HCT116 (cell line): ENCODE measurements at regions not wholly inside any gene's neighbourhood (a gene's known extent, or its start where the extent isn't known, plus 50 kb on each side); places are given as distances from the start of the nearest gene placed in this dataset.

Source experiments
- ATAC-seq: fragments of 200-7000 bp; cut with Tn5 transposase; 2 replicates; pipeline ENCODE4 v1.9.1; 2020; ENCODE audit warnings: mild to moderate bottlenecking, moderate library complexity
- BruUV-seq: library from RNA; stranded (reverse); fragments of 400-500 nt; replicated peaks from 2 replicates; lab custom pipeline; 2021; lab: Mats Ljungman, UMichigan
- CTCF ChIA-PET: fragments of 300-600 bp; sonication (Branson Sonifier 250); formaldehyde crosslinking; loops from one replicate; lab custom pipeline; 2021; ENCODE audit warnings: antibody characterized with exemption; lab: Charles Lee
- POLR2A ChIA-PET: fragments of 300-600, 350-600 bp; sonication (Branson Sonifier 250); formaldehyde crosslinking; loops from one replicate; lab custom pipeline; 2021; ENCODE audit warnings: antibody characterized with exemption; lab: Charles Lee
- RAD21 ChIA-PET, 2 experiments: fragments of 300-600 bp; sonication (Branson Sonifier 250); formaldehyde crosslinking; loops; one replicate each; lab custom pipeline; 2023; ENCODE audit warnings: low total read pairs in 2 of 2; ENCODE audit not compliant: uncharacterized antibody in 2 of 2, unreplicated experiment in 2 of 2, low non-redundant PET in 1 of 2; lab: Charles Lee
- DNase-seq: peaks from one replicate; pipeline ENCODE4 v3.0.0-alpha.2; 2010; ENCODE audit warnings: low read depth, low spot score
- H2AFZ ChIP-seq: fragments of 200-600 bp; shearing (Covaris generic), sonication (generic); 2 replicates; pipeline ENCODE4 v1.6.1; 2017; ENCODE audit warnings: low read depth, mixed run types, mixed read lengths, antibody characterized with exemption, low read length; ENCODE audit not compliant: poor library complexity, severe bottlenecking
- H3K27ac ChIP-seq: 2 replicates; pipeline ENCODE4 v1.5.1; 2012; ENCODE audit warnings: low read depth, low read length
- H3K27me3 ChIP-seq: fragments of 200-600 bp; sonication (generic); 2 replicates; pipeline ENCODE4 v1.6.1; 2016; ENCODE audit warnings: mixed run types, low read length, mixed read lengths; ENCODE audit not compliant: insufficient read depth
- H3K36me3 ChIP-seq, 2 experiments: fragments of 200-500 bp in 1 of 2; fragments of 200-600 bp in 1 of 2; sonication (Bioruptor generic) in 1 of 2; sonication (generic) in 1 of 2; 2 replicates each; pipeline versions ENCODE4 v1.5.1 to v1.6.1; 2014 to 2016; ENCODE audit warnings: low read length in 2 of 2, inconsistent platforms in 1 of 2, mixed read lengths in 1 of 2, mixed run types in 1 of 2; ENCODE audit not compliant: insufficient read depth in 2 of 2, control insufficient read depth in 1 of 2
- H3K4me1 ChIP-seq, 2 experiments: fragments of 200-600 bp in 1 of 2; sonication (generic) in 1 of 2; 2 replicates each; pipeline versions ENCODE4 v1.5.1 to v1.6.1; 2012 to 2017; ENCODE audit warnings: low read length in 2 of 2, inconsistent platforms in 1 of 2, mild to moderate bottlenecking in 1 of 2, mixed read lengths in 1 of 2, mixed run types in 1 of 2, moderate library complexity in 1 of 2; ENCODE audit not compliant: insufficient read depth in 2 of 2, control insufficient read depth in 1 of 2
- H3K4me2 ChIP-seq: fragments of 200-600 bp; sonication (generic); 2 replicates; pipeline ENCODE4 v1.6.1; 2017; ENCODE audit warnings: mixed run types, low read length, mixed read lengths
- H3K4me3 ChIP-seq, 2 experiments: fragments of 200-600 bp in 1 of 2; sonication (generic) in 1 of 2; replicated peaks in 1 of 2; 2 replicates each; pipeline ENCODE4 v1.5.1; 2011 to 2016; ENCODE audit warnings: low read length in 2 of 2, control low read depth in 1 of 2, low read depth in 1 of 2, mild to moderate bottlenecking in 1 of 2, mixed read lengths in 1 of 2, mixed run types in 1 of 2
- H3K79me2 ChIP-seq: fragments of 200-600 bp; sonication (generic); 2 replicates; pipeline ENCODE4 v1.6.1; 2017; ENCODE audit warnings: mild to moderate bottlenecking, mixed run types, low read length, moderate library complexity, mixed read lengths; ENCODE audit not compliant: insufficient read depth
- H3K9ac ChIP-seq: fragments of 200-600 bp; sonication (generic); 2 replicates; pipeline ENCODE4 v1.6.1; 2016; ENCODE audit warnings: low read length, mixed read lengths
- H3K9me2 ChIP-seq: fragments of 200-600 bp; sonication (generic), shearing (Covaris generic); 2 replicates; pipeline ENCODE4 v1.6.1; 2017; ENCODE audit warnings: mixed run types, mild to moderate bottlenecking, moderate library complexity; ENCODE audit not compliant: insufficient read depth
- H3K9me3 ChIP-seq, 2 experiments: fragments of 200-500 bp in 1 of 2; fragments of 200-600 bp in 1 of 2; sonication (Bioruptor generic) in 1 of 2; sonication (generic) in 1 of 2; 2 replicates each; pipeline ENCODE4 v1.6.1; 2014 to 2017; ENCODE audit warnings: low read length in 2 of 2, mixed read lengths in 2 of 2, inconsistent platforms in 1 of 2, low read depth in 1 of 2, mild to moderate bottlenecking in 1 of 2, mixed run types in 1 of 2, moderate library complexity in 1 of 2; ENCODE audit not compliant: control insufficient read depth in 1 of 2, insufficient read depth in 1 of 2
- H4K20me1 ChIP-seq: fragments of 200-600 bp; sonication (generic), shearing (Covaris generic); 2 replicates; pipeline ENCODE4 v1.6.1; 2017; ENCODE audit warnings: mixed run types, mild to moderate bottlenecking, moderate library complexity; ENCODE audit not compliant: insufficient read depth
- CBX3 ChIP-seq: IDR thresholded peaks from 2 replicates; pipeline ENCODE4 v1.6.1; 2012; ENCODE audit warnings: low read depth
- CEBPB ChIP-seq: IDR thresholded peaks from 2 replicates; pipeline ENCODE4 v1.6.1; 2012; ENCODE audit warnings: low read depth
- EGR1 ChIP-seq: IDR thresholded peaks from 2 replicates; pipeline ENCODE4 v1.6.1; 2012; ENCODE audit warnings: low read depth
- ELF1 ChIP-seq: IDR thresholded peaks from 2 replicates; pipeline ENCODE4 v1.6.1; 2012; ENCODE audit warnings: low read depth, borderline replicate concordance
- EZH2 ChIP-seq: fragments of 200-600 bp; sonication (generic); IDR thresholded peaks from 2 replicates; pipeline ENCODE4 v1.6.1; 2017; ENCODE audit warnings: antibody characterized with exemption, mixed run types
- EZH2phosphoT487 ChIP-seq: fragments of 200-600 bp; IDR thresholded peaks from 2 replicates; pipeline ENCODE4 v1.6.1; 2018; ENCODE audit warnings: antibody characterized with exemption, borderline replicate concordance
- FOSL1 ChIP-seq: IDR thresholded peaks from 2 replicates; pipeline ENCODE4 v1.6.1; 2012; ENCODE audit warnings: low read depth
- JUND ChIP-seq: IDR thresholded peaks from 2 replicates; pipeline ENCODE4 v1.6.1; 2012
- MAX ChIP-seq: IDR thresholded peaks from 2 replicates; pipeline ENCODE4 v1.6.1; 2012
- POLR2A ChIP-seq: IDR thresholded peaks from 2 replicates; pipeline ENCODE4 v1.7.0; 2011; ENCODE audit warnings: borderline replicate concordance; ENCODE audit not compliant: insufficient read depth, insufficient read length; ENCODE audit errors: extremely low read depth
- POLR2AphosphoS5 ChIP-seq: IDR thresholded peaks from 2 replicates; pipeline ENCODE4 v1.6.1; 2011; ENCODE audit warnings: mild to moderate bottlenecking, low read depth, low read length, moderate library complexity
- RAD21 ChIP-seq: IDR thresholded peaks from 2 replicates; pipeline ENCODE4 v1.6.1; 2012; ENCODE audit warnings: low read depth, mild to moderate bottlenecking
- SIN3A ChIP-seq: IDR thresholded peaks from 2 replicates; pipeline ENCODE4 v1.6.1; 2012; ENCODE audit warnings: low read depth
- SRF ChIP-seq: IDR thresholded peaks from 2 replicates; pipeline ENCODE4 v1.6.1; 2012; ENCODE audit warnings: low read depth
- TCF7L2 ChIP-seq: IDR thresholded peaks from 2 replicates; pipeline ENCODE4 v1.7.0; 2011; ENCODE audit warnings: borderline replicate concordance, inconsistent platforms; ENCODE audit not compliant: insufficient read depth, insufficient read length; ENCODE audit errors: extremely low read depth
- YY1 ChIP-seq: IDR thresholded peaks from 2 replicates; pipeline ENCODE4 v1.6.1; 2011; ENCODE audit warnings: low read length, low read depth, moderate library complexity, mild to moderate bottlenecking; ENCODE audit not compliant: insufficient replicate concordance; ENCODE audit errors: extremely low read depth
- ZBTB33 ChIP-seq: IDR thresholded peaks from 2 replicates; pipeline ENCODE4 v1.6.1; 2011; ENCODE audit warnings: mild to moderate bottlenecking, low read length, moderate library complexity; ENCODE audit not compliant: insufficient replicate concordance; ENCODE audit errors: extremely low read depth
- ZFX ChIP-seq: fragments of 450-650 bp; IDR thresholded peaks from 2 replicates; pipeline ENCODE4 v1.6.1; 2017
- ZNF274 ChIP-seq: fragments of 200-500 bp; sonication (Bioruptor generic); IDR thresholded peaks from 2 replicates; pipeline ENCODE4 v1.6.1; 2014; ENCODE audit warnings: mild to moderate bottlenecking, low read depth, low read length, inconsistent platforms
- intact Hi-C: fragments of 100-400 bp; cut with micrococcal nuclease; formaldehyde crosslinking; loops from 2 replicates; pipeline ENCODE4 v1.10.0; 2022

GRCh38 chr3:5498981-5499380 is 311.5 kb downstream of the EDEM1 start:
- Histone ChIP-seq H4K20me1 (no peaks in the 10 kb centered on the region), H3K4me1 (no peaks in the 10 kb centered on the region), H2AFZ (no peak overlapping the region), H3K9me3 (no peaks in the 10 kb centered on the region), H3K4me2 (no peak overlapping the region), H3K4me3 (no peak overlapping the region), H3K27ac (no peak overlapping the region), H3K79me2 (no peaks in the 10 kb centered on the region), H3K9me2 (no peaks in the 10 kb centered on the region), H3K27me3 (no peaks in the 10 kb centered on the region), H3K9ac (no peak overlapping the region), H3K36me3 (no peaks in the 10 kb centered on the region)
- intact Hi-C loops, result no loop called here
- DNase-seq (no peak), ATAC-seq (no peak)
- TF ChIP-seq FOSL1 (no peak), MAX (no peak), ZFX (no peak), POLR2A (no peak), RAD21 (no peak), EZH2phosphoT487 (no peak), YY1 (no peak), EZH2 (no peak), SIN3A (no peak), JUND (no peak), TCF7L2 (no peak), SRF (no peak), POLR2AphosphoS5 (no peak), EGR1 (no peak)
- CTCF ChIA-PET, result no interaction called here
- no TSS peak for BruUV-seq
- RAD21 ChIA-PET, result no interaction called here
- POLR2A ChIA-PET, result no interaction called here

- ChIA-PET CTCF (no interaction called here), POLR2A (no interaction called here), RAD21 (no interaction called here)
- Histone ChIP-seq H2AFZ (no peak overlapping the region), H3K79me2 (no peaks in the 10 kb centered on the region), H4K20me1 (no peaks in the 10 kb centered on the region), H3K9me2 (no peaks in the 10 kb centered on the region), H3K4me3 (no peak overlapping the region), H3K36me3 (no peaks in the 10 kb centered on the region), H3K9me3 (no peaks in the 10 kb centered on the region), H3K9ac (no peak overlapping the region), H3K4me1 (no peaks in the 10 kb centered on the region), H3K27me3 (no peaks in the 10 kb centered on the region), H3K4me2 (no peak overlapping the region), H3K27ac (no peak overlapping the region)
- BruUV-seq, result no TSS peak
- intact Hi-C loops, result no loop called here
- DNase-seq, result no peak
- no peak for ATAC-seq
- TF ChIP-seq FOSL1 (no peak), ELF1 (no peak), MAX (no peak), CBX3 (no peak), JUND (no peak), EZH2phosphoT487 (no peak), ZBTB33 (no peak), POLR2A (no peak), ZNF274 (no peak), SIN3A (no peak), EZH2 (no peak), CEBPB (no peak)
These were observed 311.9 kb downstream of the EDEM1 start for GRCh38 chr3:5499404-5499803.
